ENCODE measurements at regions not wholly inside any gene's neighbourhood (a gene's known extent, or its start where the extent isn't known, plus 50 kb on each side); places are given as distances from the start of the nearest gene placed in this dataset.

DNA sequence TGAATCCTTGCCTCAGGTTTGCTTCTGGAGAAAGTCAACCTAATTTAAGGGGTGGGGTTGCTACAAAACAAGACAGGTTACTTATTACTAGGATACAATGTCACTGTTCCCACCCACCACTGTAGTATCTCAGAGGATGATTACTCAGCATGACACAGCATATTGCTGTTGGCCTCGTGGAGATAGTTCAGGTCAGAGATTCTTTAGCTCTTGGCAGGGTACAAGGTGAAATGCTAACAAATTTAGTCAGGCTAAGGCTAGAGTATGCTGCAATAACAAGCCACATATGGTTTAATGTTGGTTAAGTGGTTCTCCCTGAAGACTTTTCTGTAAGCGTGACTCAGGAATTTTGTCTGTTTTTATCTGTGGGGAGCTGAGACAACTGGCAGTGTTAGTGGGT, 161.8 kb downstream of the EDEM1 start (continued):
- TF ChIP-seq NFE2L1 (tag; IDR thresholded peaks at IDR 0.05; ENCODE audit: borderline replicate concordance, low read depth): peak; percentile 83
- no peak for TF ChIP-seq CCNT2 (IDR thresholded peaks at IDR 0.05; ENCODE audit: borderline replicate concordance, extremely low read depth, insufficient read length, low read depth, low read length)
- no peak for TF ChIP-seq RB1 (IDR thresholded peaks at IDR 0.05; ENCODE audit: low read depth)
- peak; percentile 73 for TF ChIP-seq DPF2 (IDR thresholded peaks at IDR 0.05)
- peak; percentile 92 for TF ChIP-seq MAFF (IDR thresholded peaks at IDR 0.05; ENCODE audit: low read length)
- peak; percentile 54 to 68; a peak in 2 of 4 replicates for TF ChIP-seq TRIM24 (IDR thresholded peaks at IDR 0.05)
- TF ChIP-seq HEY1 (CRISPR knock-in tag; IDR thresholded peaks at IDR 0.05; ENCODE audit: borderline replicate concordance): no peak

- no peak overlapping the region for H3K4me3 ChIP-seq
- H4K20me1 ChIP-seq (replicated peaks; ENCODE audit: control insufficient read depth, insufficient read depth, low read length): no peaks in the 10 kb centered on the region
- no peak overlapping the region for H3K9ac ChIP-seq (ENCODE audit: insufficient read depth in 1 of 2, low read depth in 2 of 2, low read length in 2 of 2)
- H2AFZ ChIP-seq (ENCODE audit: low read depth, low read length): no peak overlapping the region
- DNase-seq (ENCODE audit: extremely low read depth in 1 of 4, low spot score in 3 of 4) (no peak), FAIRE-seq (no peak), ATAC-seq (no peak)
- BruUV-seq (replicated peaks): no TSS peak
- H3K27ac ChIP-seq (ENCODE audit: extremely low read depth, low read depth, low read length): no peak overlapping the region
- 0% methylated on average over 1 of the region's 1 CpG for WGBS (ENCODE audit: insufficient coverage, low coverage, missing lambda C conversion rate)
- no peaks in the 10 kb centered on the region for H3K9me1 ChIP-seq (ENCODE audit: control insufficient read depth, insufficient read depth, low read length)
- H3K9me3 ChIP-seq (replicated peaks; ENCODE audit: control insufficient read depth, insufficient read depth, low read depth, low read length): no peaks in the 10 kb centered on the region
- in situ Hi-C loops (cut with MboI) (no loop called here), intact Hi-C loops (cut with micrococcal nuclease) (no loop called here)
- ChIA-PET POLR2A (interaction anchor here (0.8 kb wide), 1 partner anchor 32 kb away, joined by 3 read pairs; no protein-coding TSS in a partner anchor), CTCF (ENCODE audit: low intra/inter-chr PET ratio) (no interaction called here)
- H3K4me2 ChIP-seq (ENCODE audit: insufficient read depth, low read length): no peak overlapping the region
- H3K27me3 ChIP-seq (ENCODE audit: control insufficient read depth in 2 of 2, insufficient read depth in 2 of 2, low read length in 2 of 2): no peaks in the 10 kb centered on the region
- no peaks in the 10 kb centered on the region for H3K4me1 ChIP-seq (replicated peaks in 1 of 2; ENCODE audit: control insufficient read depth in 2 of 2, insufficient read depth in 2 of 2, low read length in 2 of 2)
- H3K79me2 ChIP-seq (ENCODE audit: control insufficient read depth, insufficient read depth, low read length): no peaks in the 10 kb centered on the region
- H3K36me3 ChIP-seq (ENCODE audit: control insufficient read depth, insufficient read depth, low read length): no peaks in the 10 kb centered on the region
- no peak for TF ChIP-seq JUNB (CRISPR knock-in tag; conservative IDR thresholded peaks at IDR 0.05)
- TF ChIP-seq ZNF12 (CRISPR knock-in tag; IDR thresholded peaks at IDR 0.05): no peak
- TF ChIP-seq ZNF282 (CRISPR knock-in tag; IDR thresholded peaks at IDR 0.05): no peak
- no peak for TF ChIP-seq ZBTB34 (CRISPR knock-in tag; IDR thresholded peaks at IDR 0.05)
- TF ChIP-seq ZNF583 (CRISPR knock-in tag; IDR thresholded peaks at IDR 0.05): no peak
- TF ChIP-seq SIX5 (IDR thresholded peaks at IDR 0.05; ENCODE audit: borderline replicate concordance in 1 of 2, insufficient read depth in 1 of 2, low read depth in 1 of 2, low read length in 2 of 2): no peak
- no peak for TF ChIP-seq LEF1 (IDR thresholded peaks at IDR 0.05)
- TF ChIP-seq PRPF4 (IDR thresholded peaks at IDR 0.05; ENCODE audit: insufficient read depth, low read depth, low read length, poor library complexity, severe bottlenecking): no peak
- TF ChIP-seq, protein P1, sequence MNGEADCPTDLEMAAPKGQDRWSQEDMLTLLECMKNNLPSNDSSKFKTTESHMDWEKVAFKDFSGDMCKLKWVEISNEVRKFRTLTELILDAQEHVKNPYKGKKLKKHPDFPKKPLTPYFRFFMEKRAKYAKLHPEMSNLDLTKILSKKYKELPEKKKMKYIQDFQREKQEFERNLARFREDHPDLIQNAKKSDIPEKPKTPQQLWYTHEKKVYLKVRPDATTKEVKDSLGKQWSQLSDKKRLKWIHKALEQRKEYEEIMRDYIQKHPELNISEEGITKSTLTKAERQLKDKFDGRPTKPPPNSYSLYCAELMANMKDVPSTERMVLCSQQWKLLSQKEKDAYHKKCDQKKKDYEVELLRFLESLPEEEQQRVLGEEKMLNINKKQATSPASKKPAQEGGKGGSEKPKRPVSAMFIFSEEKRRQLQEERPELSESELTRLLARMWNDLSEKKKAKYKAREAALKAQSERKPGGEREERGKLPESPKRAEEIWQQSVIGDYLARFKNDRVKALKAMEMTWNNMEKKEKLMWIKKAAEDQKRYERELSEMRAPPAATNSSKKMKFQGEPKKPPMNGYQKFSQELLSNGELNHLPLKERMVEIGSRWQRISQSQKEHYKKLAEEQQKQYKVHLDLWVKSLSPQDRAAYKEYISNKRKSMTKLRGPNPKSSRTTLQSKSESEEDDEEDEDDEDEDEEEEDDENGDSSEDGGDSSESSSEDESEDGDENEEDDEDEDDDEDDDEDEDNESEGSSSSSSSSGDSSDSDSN (IDR thresholded peaks at IDR 0.05; ENCODE audit: borderline replicate concordance in 1 of 2, low read depth in 2 of 2, low read length in 2 of 2): no peak
- no peak for TF ChIP-seq KLF13 (tag; IDR thresholded peaks at IDR 0.05; ENCODE audit: borderline replicate concordance, low read depth)
- no peak for TF ChIP-seq MLLT1 (IDR thresholded peaks at IDR 0.05)
Measured at GRCh38 chr3:5357089-5357488, 169.6 kb downstream of the EDEM1 start.
